ENCODE measurements at regions not wholly inside any gene's neighbourhood (a gene's known extent, or its start where the extent isn't known, plus 50 kb on each side); places are given as distances from the start of the nearest gene placed in this dataset.

DNA sequence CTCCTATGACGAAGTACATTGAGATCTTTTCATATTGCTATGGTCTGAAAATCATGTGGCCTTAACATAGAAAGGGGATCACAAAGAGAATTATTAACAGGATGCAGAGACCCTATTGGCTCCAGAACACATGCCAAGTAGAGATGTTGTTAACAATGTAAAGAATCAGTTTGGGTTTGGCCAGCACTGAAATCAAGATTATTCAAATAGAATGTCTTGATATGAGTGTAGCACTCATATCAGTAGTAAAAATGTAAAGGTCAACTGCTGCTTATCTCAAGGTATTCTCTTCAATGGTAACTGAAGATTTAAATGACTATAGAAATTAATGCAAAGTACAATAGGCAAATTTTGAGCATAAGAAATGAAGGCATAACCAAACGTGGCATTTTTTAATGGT, 262.8 kb downstream of the PTH2R start:
- H3K14ac ChIP-seq (ENCODE audit: insufficient read depth, low read length): no peak overlapping the region
- no peaks in the 10 kb centered on the region for H3K9me3 ChIP-seq (ENCODE audit: control insufficient read depth, low read depth, low read length)
- no peaks in the 10 kb centered on the region for H3K36me3 Mint-ChIP-seq (ENCODE audit: insufficient read depth in 1 of 3, low read depth in 3 of 3)
- no CpG with 5 or more reads among the region's 2 CpGs for WGBS (ENCODE audit: extremely low coverage, insufficient read length, low lambda C conversion rate)
- H3K4me1 Mint-ChIP-seq: peaks cover 15 to 16% of the 10 kb centered on the region in 2 experiments
- no peak overlapping the region for H3K27ac Mint-ChIP-seq
- no peaks in the 10 kb centered on the region for H3K79me1 ChIP-seq (ENCODE audit: insufficient read depth, low read depth, low read length, poor library complexity, severe bottlenecking)
- DNase-seq: no peak
- H3K4me2 ChIP-seq (ENCODE audit: insufficient read depth, insufficient read length, low read length): no peak overlapping the region
- H4K5ac ChIP-seq (ENCODE audit: insufficient read length, low read depth, low read length): no peak overlapping the region
- H3K4ac ChIP-seq (ENCODE audit: low read depth, low read length): no peak overlapping the region
- H3K27me3 Mint-ChIP-seq (ENCODE audit: low read depth): peaks cover 2% of the 10 kb centered on the region; the same call in 1 of the 2 replicates
- H2BK15ac ChIP-seq (ENCODE audit: low read depth, low read length): no peak overlapping the region
- no peak overlapping the region for H3K9ac ChIP-seq (ENCODE audit: extremely low read depth, insufficient read length, low read length)
- H3K4me3 Mint-ChIP-seq: no peak overlapping the region
- no peak overlapping the region for H2AK5ac ChIP-seq (ENCODE audit: insufficient read length, low read length)
- TF ChIP-seq, protein P1, sequence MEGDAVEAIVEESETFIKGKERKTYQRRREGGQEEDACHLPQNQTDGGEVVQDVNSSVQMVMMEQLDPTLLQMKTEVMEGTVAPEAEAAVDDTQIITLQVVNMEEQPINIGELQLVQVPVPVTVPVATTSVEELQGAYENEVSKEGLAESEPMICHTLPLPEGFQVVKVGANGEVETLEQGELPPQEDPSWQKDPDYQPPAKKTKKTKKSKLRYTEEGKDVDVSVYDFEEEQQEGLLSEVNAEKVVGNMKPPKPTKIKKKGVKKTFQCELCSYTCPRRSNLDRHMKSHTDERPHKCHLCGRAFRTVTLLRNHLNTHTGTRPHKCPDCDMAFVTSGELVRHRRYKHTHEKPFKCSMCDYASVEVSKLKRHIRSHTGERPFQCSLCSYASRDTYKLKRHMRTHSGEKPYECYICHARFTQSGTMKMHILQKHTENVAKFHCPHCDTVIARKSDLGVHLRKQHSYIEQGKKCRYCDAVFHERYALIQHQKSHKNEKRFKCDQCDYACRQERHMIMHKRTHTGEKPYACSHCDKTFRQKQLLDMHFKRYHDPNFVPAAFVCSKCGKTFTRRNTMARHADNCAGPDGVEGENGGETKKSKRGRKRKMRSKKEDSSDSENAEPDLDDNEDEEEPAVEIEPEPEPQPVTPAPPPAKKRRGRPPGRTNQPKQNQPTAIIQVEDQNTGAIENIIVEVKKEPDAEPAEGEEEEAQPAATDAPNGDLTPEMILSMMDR (conservative IDR thresholded peaks at IDR 0.05): no peak
- no peak overlapping the region for H4K8ac ChIP-seq (replicated peaks; ENCODE audit: insufficient read length, low read depth, low read length)
- no peak overlapping the region for H2BK20ac ChIP-seq (ENCODE audit: low read depth, low read length, poor library complexity, severe bottlenecking)
- H3K9me3 Mint-ChIP-seq: no peaks in the 10 kb centered on the region; a peak in 1 of 5 replicates
- H3K27me3 ChIP-seq (ENCODE audit: insufficient read depth, low read length): no peaks in the 10 kb centered on the region
- H3T11ph ChIP-seq (ENCODE audit: low read length): no peak overlapping the region
- no peaks in the 10 kb centered on the region for H3K23me2 ChIP-seq (ENCODE audit: insufficient read length, low read depth, low read length, poor library complexity, severe bottlenecking)
- no peak overlapping the region for H3K18ac ChIP-seq (ENCODE audit: insufficient read length, low read depth, low read length)
- no peak overlapping the region for H3K56ac ChIP-seq (ENCODE audit: insufficient read length, low read depth, low read length)
- no peak overlapping the region for H3K23ac ChIP-seq (ENCODE audit: insufficient read length, low read depth, low read length)
- H2AFZ ChIP-seq (ENCODE audit: low read length): no peak overlapping the region
- H3K79me2 ChIP-seq (ENCODE audit: insufficient read depth, low read length): no peaks in the 10 kb centered on the region
- no peak overlapping the region for H2BK120ac ChIP-seq (ENCODE audit: low read depth, low read length, poor library complexity, severe bottlenecking)
- no peak overlapping the region for H3K27ac ChIP-seq (ENCODE audit: insufficient read length, low read depth, low read length)
- peaks cover 3% of the 10 kb centered on the region; the same call in 1 of the 2 replicates for H3K4me1 ChIP-seq (ENCODE audit: insufficient read depth, low read length)
- no peaks in the 10 kb centered on the region for H4K20me1 ChIP-seq (ENCODE audit: control insufficient read depth, insufficient read depth, insufficient read length)
- H4K91ac ChIP-seq (ENCODE audit: insufficient read length, low read depth, low read length): no peak overlapping the region
- H2BK12ac ChIP-seq (ENCODE audit: insufficient read length, low read depth, low read length): no peak overlapping the region
- H2BK5ac ChIP-seq (ENCODE audit: insufficient read length, low read length): no peak overlapping the region

Measured in H9 (cell line).